Panc1 (cell line): ENCODE measurements at regions not wholly inside any gene's neighbourhood (a gene's known extent, or its start where the extent isn't known, plus 50 kb on each side); places are given as distances from the start of the nearest gene placed in this dataset.
A peak's percentile ranks its signal among the peaks of the same experiment; 100 is the strongest.

ENCODE experiments used
- ATAC-seq: fragments of 200-7000 bp; cut with Tn5 transposase; 2 replicates; pipeline ENCODE4 v1.9.1; 2020; ENCODE audit warnings: mild to moderate bottlenecking, moderate library complexity
- BruUV-seq: library from RNA; stranded (reverse); fragments of 400-500 nt; replicated peaks from 2 replicates; lab custom pipeline; 2021; lab: Mats Ljungman, UMichigan
- CTCF ChIA-PET: fragments of 300-600 bp; sonication (Branson Sonifier 250); formaldehyde crosslinking; loops from one replicate; lab custom pipeline; 2022; ENCODE audit warnings: antibody characterized with exemption; lab: Charles Lee
- POLR2A ChIA-PET: fragments of 300-600 bp; sonication (Branson Sonifier 250); formaldehyde crosslinking; loops from one replicate; lab custom pipeline; 2022; ENCODE audit warnings: antibody characterized with exemption; lab: Charles Lee
- DNase-seq: peaks from one replicate; pipeline ENCODE4 v3.0.0-alpha.2; 2010; ENCODE audit warnings: low read depth, low spot score
- H3K27ac ChIP-seq: 2 replicates; pipeline ENCODE4 v1.5.1; 2011; ENCODE audit warnings: mild to moderate bottlenecking, low read length, inconsistent platforms
- H3K27me3 ChIP-seq: fragments of 200-500 bp; sonication (Bioruptor generic); 2 replicates; pipeline ENCODE4 v1.6.0; 2014; ENCODE audit warnings: low read length, inconsistent platforms; ENCODE audit not compliant: control insufficient read depth, insufficient read depth
- H3K36me3 ChIP-seq: fragments of 200-500 bp; sonication (Bioruptor generic); 2 replicates; pipeline ENCODE4 v1.5.1; 2014; ENCODE audit warnings: inconsistent platforms, mild to moderate bottlenecking, low read length, moderate library complexity; ENCODE audit not compliant: control insufficient read depth, insufficient read depth
- H3K4me1 ChIP-seq: 2 replicates; pipeline ENCODE4 v1.5.1; 2011; ENCODE audit warnings: inconsistent platforms, mild to moderate bottlenecking, low read length, moderate library complexity; ENCODE audit not compliant: control insufficient read depth, insufficient read depth
- H3K4me3 ChIP-seq, 2 experiments: 2 replicates each; pipeline ENCODE4 v1.5.1; 2011 to 2012; ENCODE audit warnings: low read depth in 2 of 2, low read length in 2 of 2, mild to moderate bottlenecking in 2 of 2, inconsistent platforms in 1 of 2, moderate library complexity in 1 of 2
- H3K9me3 ChIP-seq: fragments of 200-500 bp; sonication (Bioruptor generic); 2 replicates; pipeline ENCODE4 v1.5.1; 2014; ENCODE audit warnings: low read depth, mild to moderate bottlenecking, inconsistent platforms, low read length, moderate library complexity; ENCODE audit not compliant: control insufficient read depth, insufficient read depth
- POLR2AphosphoS5 ChIP-seq: IDR thresholded peaks from 2 replicates; pipeline ENCODE4 v1.6.1; 2012; ENCODE audit warnings: mild to moderate bottlenecking, low read depth, low read length, moderate library complexity
- REST ChIP-seq, 2 experiments: IDR thresholded peaks; 2 replicates each; pipeline ENCODE4 v1.6.1; 2011 to 2012; ENCODE audit warnings: low read depth in 2 of 2, control low read depth in 1 of 2, low read length in 1 of 2, mild to moderate bottlenecking in 1 of 2, moderate library complexity in 1 of 2; ENCODE audit not compliant: insufficient read depth in 1 of 2
- SIN3A ChIP-seq: IDR thresholded peaks from 2 replicates; pipeline ENCODE4 v1.6.1; 2012; ENCODE audit warnings: low read depth, mild to moderate bottlenecking, low read length, moderate library complexity, borderline replicate concordance; ENCODE audit not compliant: insufficient read depth
- TCF7L2 ChIP-seq: IDR thresholded peaks from 2 replicates; pipeline ENCODE4 v1.6.1; 2011; ENCODE audit warnings: mild to moderate bottlenecking, low read depth, low read length, inconsistent platforms
- in situ Hi-C: cut with HindIII; loops from 2 replicates; pipeline ENCODE4 v1.10.0; 2016; ENCODE audit warnings: low sequenced_read_pairs, low pct_unique_long_range_greater_than_20kb
- intact Hi-C: fragments of 100-400 bp; cut with micrococcal nuclease; formaldehyde crosslinking; loops from one replicate; pipeline ENCODE4 v1.10.0; 2022; ENCODE audit not compliant: unreplicated experiment
- TF ChIP-seq, protein P1 (sequence below): fragments of 450-650 bp; IDR thresholded peaks from 2 replicates; pipeline ENCODE4 v1.5.1; 2017; ENCODE audit warnings: mild to moderate bottlenecking

DNA sequence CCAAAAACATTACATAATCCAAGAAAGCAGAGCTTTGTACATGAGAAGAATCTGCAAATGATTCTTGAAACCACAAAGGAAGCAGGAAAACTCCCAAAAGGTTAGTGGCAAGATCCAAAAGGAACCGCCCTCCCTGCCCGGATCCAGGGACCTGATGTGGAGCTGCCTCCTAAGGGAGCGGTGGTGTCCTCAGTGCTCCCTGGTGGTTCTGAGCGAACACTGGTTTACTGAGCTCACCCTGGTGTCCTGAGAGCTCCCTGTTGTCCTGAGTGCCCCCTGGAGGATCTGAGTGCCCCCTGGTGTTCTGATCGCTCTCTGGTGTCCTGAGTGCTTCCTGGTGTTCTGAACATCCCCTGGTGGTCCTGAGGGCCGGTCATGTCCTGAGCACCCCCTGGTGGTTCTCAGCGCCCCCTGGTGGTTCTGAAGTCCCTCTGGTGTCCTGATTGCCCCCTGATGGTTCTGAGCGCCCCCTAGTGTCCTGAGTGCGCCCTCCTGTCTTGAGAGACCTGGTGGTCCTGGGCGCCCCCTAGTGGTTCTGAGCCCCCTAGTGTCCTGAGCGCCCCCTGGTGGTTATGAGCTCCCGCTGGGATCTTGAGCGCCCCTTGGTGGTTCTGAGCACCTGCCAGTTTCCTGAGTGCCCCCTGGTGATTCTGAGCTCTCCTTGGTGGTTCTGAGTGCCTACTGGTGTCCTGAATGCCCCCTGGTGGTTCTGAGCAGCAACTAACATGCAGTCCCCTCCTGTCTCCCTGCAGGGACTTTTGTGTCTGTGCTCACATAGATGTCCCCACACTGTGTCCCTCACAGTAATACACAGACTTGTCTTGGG lies 891.1 kb downstream of the TMEM121 start:
- no peak overlapping the region for H3K4me3 ChIP-seq
- H3K9me3 ChIP-seq = no peaks in the 10 kb centered on the region
- TF ChIP-seq, protein P1, sequence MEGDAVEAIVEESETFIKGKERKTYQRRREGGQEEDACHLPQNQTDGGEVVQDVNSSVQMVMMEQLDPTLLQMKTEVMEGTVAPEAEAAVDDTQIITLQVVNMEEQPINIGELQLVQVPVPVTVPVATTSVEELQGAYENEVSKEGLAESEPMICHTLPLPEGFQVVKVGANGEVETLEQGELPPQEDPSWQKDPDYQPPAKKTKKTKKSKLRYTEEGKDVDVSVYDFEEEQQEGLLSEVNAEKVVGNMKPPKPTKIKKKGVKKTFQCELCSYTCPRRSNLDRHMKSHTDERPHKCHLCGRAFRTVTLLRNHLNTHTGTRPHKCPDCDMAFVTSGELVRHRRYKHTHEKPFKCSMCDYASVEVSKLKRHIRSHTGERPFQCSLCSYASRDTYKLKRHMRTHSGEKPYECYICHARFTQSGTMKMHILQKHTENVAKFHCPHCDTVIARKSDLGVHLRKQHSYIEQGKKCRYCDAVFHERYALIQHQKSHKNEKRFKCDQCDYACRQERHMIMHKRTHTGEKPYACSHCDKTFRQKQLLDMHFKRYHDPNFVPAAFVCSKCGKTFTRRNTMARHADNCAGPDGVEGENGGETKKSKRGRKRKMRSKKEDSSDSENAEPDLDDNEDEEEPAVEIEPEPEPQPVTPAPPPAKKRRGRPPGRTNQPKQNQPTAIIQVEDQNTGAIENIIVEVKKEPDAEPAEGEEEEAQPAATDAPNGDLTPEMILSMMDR = peak; percentile 84
- no peak for TF ChIP-seq TCF7L2
- intact Hi-C loops = no loop called here
- ChIA-PET POLR2A (no interaction called here), CTCF (interaction anchor here (0.6 to 1.2 kb wide), 5 partner anchors 27 to 413 kb away, joined by 3 to 7 read pairs (median 6); no protein-coding TSS in a partner anchor)
- H3K27ac ChIP-seq = no peak overlapping the region
- no peaks in the 10 kb centered on the region for H3K27me3 ChIP-seq
- in situ Hi-C loops = no loop called here
- ATAC-seq = no peak
- DNase-seq = peak; percentile 76
- no peaks in the 10 kb centered on the region for H3K4me1 ChIP-seq
- H3K36me3 ChIP-seq = no peaks in the 10 kb centered on the region
- no TSS peak for BruUV-seq

DNA sequence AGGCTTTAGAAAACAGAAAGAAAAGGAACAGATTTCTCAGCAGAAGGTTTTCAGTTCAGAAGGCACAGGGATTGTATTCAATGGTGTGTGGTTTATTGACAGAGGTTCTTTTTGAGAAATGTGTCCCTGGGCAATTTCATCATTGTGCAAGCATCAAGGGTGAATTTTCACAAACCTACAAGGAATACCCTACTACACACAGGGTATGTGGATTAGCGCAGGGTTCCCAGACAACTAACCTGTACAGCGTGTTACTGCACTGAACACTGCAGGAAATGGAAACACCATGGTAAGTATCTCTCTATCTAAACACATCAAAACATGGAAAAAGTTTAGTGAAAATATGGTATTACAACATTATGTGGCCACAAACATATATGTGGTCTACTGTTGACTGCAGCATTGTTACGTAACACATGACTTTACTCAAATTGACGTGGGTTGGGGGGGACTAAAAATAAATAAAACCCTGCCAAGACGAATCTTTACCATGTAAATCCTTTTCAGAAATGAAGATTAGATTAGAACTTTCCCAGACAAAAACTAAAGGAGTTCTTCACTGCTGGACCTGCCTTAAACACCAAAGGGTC lies 893.1 kb downstream of the TMEM121 start:
- in situ Hi-C loops (no loop called here), intact Hi-C loops (no loop called here)
- ChIA-PET CTCF (interaction anchor here (0.6 kb wide), 1 partner anchor 225 kb away, joined by 5 read pairs; no protein-coding TSS in a partner anchor), POLR2A (no interaction called here)
- Histone ChIP-seq H3K27me3 (no peaks in the 10 kb centered on the region), H3K4me1 (no peaks in the 10 kb centered on the region), H3K4me3 (no peak overlapping the region), H3K27ac (no peak overlapping the region), H3K36me3 (no peaks in the 10 kb centered on the region), H3K9me3 (no peaks in the 10 kb centered on the region)
- DNase-seq (no peak), ATAC-seq (no peak)
- no peak for TF ChIP-seq TCF7L2
- no peak for TF ChIP-seq SIN3A
- no peak for TF ChIP-seq POLR2AphosphoS5
- TF ChIP-seq REST (IDR thresholded peaks at IDR 0.05; ENCODE audit: insufficient read depth in 1 of 2, low read depth in 2 of 2, low read length in 1 of 2) = no peak
- TF ChIP-seq, protein P1 = no peak
- BruUV-seq = no TSS peak
